Liver (tissue), 8 donors: ENCODE measurements at regions not wholly inside any gene's neighbourhood (a gene's known extent, or its start where the extent isn't known, plus 50 kb on each side); places are given as distances from the start of the nearest gene placed in this dataset.

Source experiments
- DNase-seq: peaks from one replicate; pipeline ENCODE4 v3.0.0-alpha.2; 2017; ENCODE audit warnings: low spot score
- H3K27ac ChIP-seq, 2 donors: one replicate each; pipeline ENCODE4 v1.7.0; 2013; ENCODE audit warnings: inconsistent platforms in 2 of 2, low read length in 2 of 2, control low read depth in 1 of 2, low read depth in 1 of 2, mild to moderate bottlenecking in 1 of 2
- H3K27me3 ChIP-seq, 4 donors: one replicate each; pipeline versions ENCODE4 v1.6.1 to v1.7.0; 2013; ENCODE audit warnings: low read length in 3 of 4, inconsistent platforms in 1 of 4, mild to moderate bottlenecking in 1 of 4, moderate library complexity in 1 of 4; ENCODE audit not compliant: control insufficient read depth in 4 of 4, insufficient read depth in 4 of 4
- H3K36me3 ChIP-seq, 4 donors: one replicate each; pipeline versions ENCODE4 v1.6.1 to v1.7.0; 2013; ENCODE audit warnings: low read length in 3 of 4, mild to moderate bottlenecking in 3 of 4, low read depth in 1 of 4, moderate library complexity in 1 of 4; ENCODE audit not compliant: control insufficient read depth in 4 of 4, insufficient read depth in 3 of 4
- H3K4me1 ChIP-seq, 4 donors: one replicate each; pipeline versions ENCODE4 v1.6.1 to v1.7.0; 2013; ENCODE audit warnings: low read length in 3 of 4, mild to moderate bottlenecking in 3 of 4, moderate library complexity in 1 of 4; ENCODE audit not compliant: control insufficient read depth in 4 of 4, insufficient read depth in 4 of 4
- H3K4me3 ChIP-seq, 3 donors: one replicate each; pipeline versions ENCODE4 v1.6.1 to v1.7.0; 2013; ENCODE audit warnings: low read length in 3 of 3, control low read depth in 1 of 3, low read depth in 1 of 3, mild to moderate bottlenecking in 1 of 3
- H3K9ac ChIP-seq, 2 donors: one replicate each; pipeline ENCODE4 v1.7.0; 2013; ENCODE audit warnings: low read length in 2 of 2, mild to moderate bottlenecking in 2 of 2, moderate library complexity in 2 of 2, control low read depth in 1 of 2, low read depth in 1 of 2
- H3K9me3 ChIP-seq, 4 donors: one replicate each; pipeline versions ENCODE4 v1.6.1 to v1.7.0; 2013; ENCODE audit warnings: low read length in 3 of 4; ENCODE audit not compliant: control insufficient read depth in 4 of 4
- EGR1 ChIP-seq, 2 donors: IDR thresholded peaks; 2 replicates each; pipeline ENCODE4 v1.6.1; 2016 to 2018; ENCODE audit warnings: antibody characterized with exemption in 2 of 2, low read depth in 2 of 2
- FOXA1 ChIP-seq: IDR thresholded peaks from 2 replicates; pipeline ENCODE4 v1.6.1; 2016; ENCODE audit warnings: antibody characterized with exemption
- FOXA2 ChIP-seq: IDR thresholded peaks from 2 replicates; pipeline ENCODE4 v1.6.1; 2016; ENCODE audit warnings: antibody characterized with exemption
- GABPA ChIP-seq, 2 donors: IDR thresholded peaks in 1 of 2; conservative IDR thresholded peaks in 1 of 2; 2 replicates each; pipeline ENCODE4 v1.6.1; 2016; ENCODE audit warnings: antibody characterized with exemption in 2 of 2, mild to moderate bottlenecking in 1 of 2, moderate library complexity in 1 of 2
- HNF4A ChIP-seq, 2 donors: conservative IDR thresholded peaks; 2 replicates each; pipeline ENCODE4 v1.6.1; 2016; ENCODE audit warnings: antibody characterized with exemption in 2 of 2, mild to moderate bottlenecking in 2 of 2
- JUND ChIP-seq, 2 donors: IDR thresholded peaks; 2 replicates each; pipeline ENCODE4 v1.6.1; 2016; ENCODE audit warnings: antibody characterized with exemption in 2 of 2
- MAX ChIP-seq: IDR thresholded peaks from 2 replicates; pipeline ENCODE4 v1.6.1; 2016; ENCODE audit warnings: antibody characterized with exemption
- NR2F2 ChIP-seq: IDR thresholded peaks from 2 replicates; pipeline ENCODE4 v1.6.1; 2016; ENCODE audit warnings: antibody characterized with exemption
- RAD21 ChIP-seq, 2 donors: IDR thresholded peaks; 2 replicates each; pipeline ENCODE4 v1.6.1; 2016; ENCODE audit warnings: antibody characterized with exemption in 2 of 2, mild to moderate bottlenecking in 2 of 2
- RXRA ChIP-seq, 2 donors: IDR thresholded peaks; 2 replicates each; pipeline ENCODE4 v1.6.1; 2017 to 2018; ENCODE audit warnings: antibody characterized with exemption in 2 of 2, mild to moderate bottlenecking in 1 of 2
- SP1 ChIP-seq: IDR thresholded peaks from 2 replicates; pipeline ENCODE4 v1.6.1; 2018; ENCODE audit warnings: antibody characterized with exemption, mild to moderate bottlenecking
- TAF1 ChIP-seq: conservative IDR thresholded peaks from 2 replicates; pipeline ENCODE4 v1.6.1; 2016; ENCODE audit warnings: antibody characterized with exemption, mild to moderate bottlenecking
- YY1 ChIP-seq: IDR thresholded peaks from 2 replicates; pipeline ENCODE4 v1.6.1; 2016; ENCODE audit warnings: antibody characterized with exemption, mild to moderate bottlenecking
- WGBS: extraction: QIAGEN DNeasy Blood & Tissue Kit; methylation state at CpG from one replicate; pipeline ENCODE4 v1.1.7; 2013; 5-methylcytosine and 5-hydroxymethylcytosine counted together
- TF ChIP-seq, protein P1 (sequence below): IDR thresholded peaks from 2 replicates; pipeline ENCODE4 v1.6.1; 2016; ENCODE audit warnings: antibody characterized with exemption
- TF ChIP-seq, protein P2 (sequence below): fragments of 150-350 bp; IDR thresholded peaks from 2 replicates; pipeline ENCODE4 v1.5.1; 2017; ENCODE audit warnings: improper control_type of control experiment, low read depth, low read length; ENCODE audit not compliant: missing input control
- TF ChIP-seq, protein P3 (sequence below): IDR thresholded peaks from 2 replicates; pipeline ENCODE4 v1.6.1; 2016; ENCODE audit warnings: antibody characterized with exemption
- donor health status: healthy.
- donor health status: healthy.
- donor health status: healthy.
- donor health status: healthy.
- donor health status: healthy.

GRCh38 chr6:3919130-3919628 lies 70.0 kb downstream of the FAM50B start:
- no peak for TF ChIP-seq NR2F2
- TF ChIP-seq FOXA2: no peak
- TF ChIP-seq JUND (IDR thresholded peaks at IDR 0.05): no peak
- no peak for TF ChIP-seq YY1
- no peak for TF ChIP-seq TAF1
- TF ChIP-seq RXRA (IDR thresholded peaks at IDR 0.05): no peak
- TF ChIP-seq, protein P1, sequence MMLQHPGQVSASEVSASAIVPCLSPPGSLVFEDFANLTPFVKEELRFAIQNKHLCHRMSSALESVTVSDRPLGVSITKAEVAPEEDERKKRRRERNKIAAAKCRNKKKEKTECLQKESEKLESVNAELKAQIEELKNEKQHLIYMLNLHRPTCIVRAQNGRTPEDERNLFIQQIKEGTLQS: no peak
- no peak for TF ChIP-seq RAD21 (IDR thresholded peaks at IDR 0.05)
- Histone ChIP-seq H3K36me3 (no peaks in the 10 kb centered on the region), H3K4me1 (peaks cover 0 to 2% (median under 1%) of the 10 kb centered on the region in 4 donors), H3K27ac (no peak overlapping the region), H3K9ac (no peak overlapping the region), H3K4me3 (no peak overlapping the region), H3K9me3 (no peaks in the 10 kb centered on the region), H3K27me3 (no peaks in the 10 kb centered on the region)
- DNase-seq: no peak
- 92% methylated on average over 6 of the region's 6 CpGs for WGBS

GRCh38 chr6:3919849-3920248 lies 70.7 kb downstream of the FAM50B start:
- no peaks in the 10 kb centered on the region for H3K27me3 ChIP-seq
- H3K4me3 ChIP-seq: no peak overlapping the region
- no peak overlapping the region for H3K27ac ChIP-seq
- WGBS: 98% methylated on average over 8 of the region's 8 CpGs
- no peaks in the 10 kb centered on the region for H3K36me3 ChIP-seq
- peaks cover 0 to 2% (median 0%) of the 10 kb centered on the region in 4 donors for H3K4me1 ChIP-seq
- H3K9ac ChIP-seq: no peak overlapping the region
- TF ChIP-seq EGR1 (IDR thresholded peaks at IDR 0.05; ENCODE audit: low read depth in 2 of 2): no peak
- DNase-seq: no peak
- H3K9me3 ChIP-seq: no peaks in the 10 kb centered on the region

GRCh38 chr6:3920321-3920720 lies 71.1 kb downstream of the FAM50B start:
- Histone ChIP-seq H3K27me3 (no peaks in the 10 kb centered on the region), H3K4me3 (no peak overlapping the region), H3K36me3 (no peaks in the 10 kb centered on the region), H3K9me3 (no peaks in the 10 kb centered on the region), H3K4me1 (peaks cover 0 to 2% (median 0%) of the 10 kb centered on the region in 4 donors), H3K9ac (no peak overlapping the region), H3K27ac (no peak overlapping the region)
- no peak for DNase-seq
- TF ChIP-seq GABPA (IDR thresholded peaks at IDR 0.05 in 1 of 2, conservative IDR thresholded peaks at IDR 0.05 in 1 of 2) (no peak), NR2F2 (no peak), RXRA (IDR thresholded peaks at IDR 0.05) (no peak), JUND (IDR thresholded peaks at IDR 0.05) (no peak), FOXA2 (no peak), SP1 (no peak), FOXA1 (no peak), MAX (no peak), HNF4A (conservative IDR thresholded peaks at IDR 0.05) (no peak)
- TF ChIP-seq, protein P2, sequence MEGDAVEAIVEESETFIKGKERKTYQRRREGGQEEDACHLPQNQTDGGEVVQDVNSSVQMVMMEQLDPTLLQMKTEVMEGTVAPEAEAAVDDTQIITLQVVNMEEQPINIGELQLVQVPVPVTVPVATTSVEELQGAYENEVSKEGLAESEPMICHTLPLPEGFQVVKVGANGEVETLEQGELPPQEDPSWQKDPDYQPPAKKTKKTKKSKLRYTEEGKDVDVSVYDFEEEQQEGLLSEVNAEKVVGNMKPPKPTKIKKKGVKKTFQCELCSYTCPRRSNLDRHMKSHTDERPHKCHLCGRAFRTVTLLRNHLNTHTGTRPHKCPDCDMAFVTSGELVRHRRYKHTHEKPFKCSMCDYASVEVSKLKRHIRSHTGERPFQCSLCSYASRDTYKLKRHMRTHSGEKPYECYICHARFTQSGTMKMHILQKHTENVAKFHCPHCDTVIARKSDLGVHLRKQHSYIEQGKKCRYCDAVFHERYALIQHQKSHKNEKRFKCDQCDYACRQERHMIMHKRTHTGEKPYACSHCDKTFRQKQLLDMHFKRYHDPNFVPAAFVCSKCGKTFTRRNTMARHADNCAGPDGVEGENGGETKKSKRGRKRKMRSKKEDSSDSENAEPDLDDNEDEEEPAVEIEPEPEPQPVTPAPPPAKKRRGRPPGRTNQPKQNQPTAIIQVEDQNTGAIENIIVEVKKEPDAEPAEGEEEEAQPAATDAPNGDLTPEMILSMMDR: no peak
- TF ChIP-seq, protein P3, sequence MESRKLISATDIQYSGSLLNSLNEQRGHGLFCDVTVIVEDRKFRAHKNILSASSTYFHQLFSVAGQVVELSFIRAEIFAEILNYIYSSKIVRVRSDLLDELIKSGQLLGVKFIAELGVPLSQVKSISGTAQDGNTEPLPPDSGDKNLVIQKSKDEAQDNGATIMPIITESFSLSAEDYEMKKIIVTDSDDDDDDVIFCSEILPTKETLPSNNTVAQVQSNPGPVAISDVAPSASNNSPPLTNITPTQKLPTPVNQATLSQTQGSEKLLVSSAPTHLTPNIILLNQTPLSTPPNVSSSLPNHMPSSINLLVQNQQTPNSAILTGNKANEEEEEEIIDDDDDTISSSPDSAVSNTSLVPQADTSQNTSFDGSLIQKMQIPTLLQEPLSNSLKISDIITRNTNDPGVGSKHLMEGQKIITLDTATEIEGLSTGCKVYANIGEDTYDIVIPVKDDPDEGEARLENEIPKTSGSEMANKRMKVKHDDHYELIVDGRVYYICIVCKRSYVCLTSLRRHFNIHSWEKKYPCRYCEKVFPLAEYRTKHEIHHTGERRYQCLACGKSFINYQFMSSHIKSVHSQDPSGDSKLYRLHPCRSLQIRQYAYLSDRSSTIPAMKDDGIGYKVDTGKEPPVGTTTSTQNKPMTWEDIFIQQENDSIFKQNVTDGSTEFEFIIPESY: no peak
- WGBS: 82% methylated on average over 6 of the region's 6 CpGs
